ENCODE measurements at regions not wholly inside any gene's neighbourhood (a gene's known extent, or its start where the extent isn't known, plus 50 kb on each side); places are given as distances from the start of the nearest gene placed in this dataset.

- TF ChIP-seq CTCF (conservative IDR thresholded peaks at IDR 0.05 in 1 of 2, IDR thresholded peaks at IDR 0.05 in 1 of 2; ENCODE audit: low read depth in 1 of 2, low read length in 2 of 2), result no peak
- no peak for TF ChIP-seq EZH2 (IDR thresholded peaks at IDR 0.05; ENCODE audit: low read length, missing control alignments)
These were observed 1534.6 kb downstream of the SI start for GRCh38 chr3:163543662-163544061.
